Body of pancreas (tissue), 4 donors: ENCODE measurements at regions not wholly inside any gene's neighbourhood (a gene's known extent, or its start where the extent isn't known, plus 50 kb on each side); places are given as distances from the start of the nearest gene placed in this dataset.

Experiments
- ATAC-seq: fragments of 150-250 bp; one replicate; pipeline ENCODE4 v1.9.1; 2016
- DNase-seq, 4 donors: peaks; one replicate each; pipeline ENCODE4 v3.0.0-alpha.2; 2019
- H3K27ac ChIP-seq, 4 donors: fragments of 200-600 bp; sonication (generic); 1 replicate in 3 of 4; 2 replicates in 1 of 4; pipeline versions ENCODE4 v1.5.1 to v1.6.1; 2016 to 2019; ENCODE audit warnings: mild to moderate bottlenecking in 1 of 4, mixed read lengths in 1 of 4, moderate library complexity in 1 of 4
- H3K27me3 ChIP-seq, 2 donors: fragments of 200-600 bp; sonication (generic); one replicate each; pipeline ENCODE4 v1.6.0; 2016; ENCODE audit warnings: mild to moderate bottlenecking in 1 of 2
- H3K36me3 ChIP-seq, 2 donors: fragments of 200-600 bp; sonication (generic); replicated peaks in 1 of 2; 2 replicates each; pipeline ENCODE4 v1.5.1; 2016; ENCODE audit warnings: low read depth in 2 of 2; ENCODE audit not compliant: insufficient read depth in 1 of 2
- H3K4me1 ChIP-seq: fragments of 200-600 bp; sonication (generic); one replicate; pipeline ENCODE4 v1.6.0; 2016
- H3K4me3 ChIP-seq, 2 donors: fragments of 200-600 bp; sonication (generic); 1 replicate in 1 of 2; 2 replicates in 1 of 2; pipeline ENCODE4 v1.5.1; 2016 to 2019
- H3K9me3 ChIP-seq, 3 donors: fragments of 200-600 bp; sonication (generic); 1 replicate in 2 of 3; 2 replicates in 1 of 3; pipeline ENCODE4 v1.5.1; 2016
- CTCF ChIP-seq, 7 experiments: fragments of 450-650 bp in 4 of 7; fragments of 200-600 bp in 3 of 7; sonication (generic) in 3 of 7; IDR thresholded peaks; one replicate each; pipeline ENCODE4 v1.5.1; 2016 to 2019; ENCODE audit warnings: antibody characterized with exemption in 7 of 7
- POLR2A ChIP-seq, 3 donors: fragments of 450-650 bp; IDR thresholded peaks; one replicate each; pipeline ENCODE4 v1.6.1; 2016; ENCODE audit warnings: antibody characterized with exemption in 3 of 3, mild to moderate bottlenecking in 2 of 3
- WGBS, 2 donors: methylation state at CpG; one replicate each; pipeline ENCODE4 v1.1.5; 2017; 5-methylcytosine and 5-hydroxymethylcytosine counted together
- intact Hi-C: fragments of 100-400 bp; cut with DNase I; formaldehyde crosslinking; loops from one replicate; pipeline ENCODE4 v1.15.1; 2023

GRCh38 chr7:156174428-156174827, 362.2 kb upstream of the SHH start:
- intact Hi-C loops: no loop called here
- no peak for ATAC-seq
- DNase-seq: no peak
- TF ChIP-seq CTCF (IDR thresholded peaks at IDR 0.05) (no peak), POLR2A (IDR thresholded peaks at IDR 0.05) (no peak)
- H3K27me3 ChIP-seq: no peaks in the 10 kb centered on the region
- 83 to 88% methylated on average over 17 of the region's 17 CpGs for WGBS, 2 donors
- H3K4me1 ChIP-seq: no peaks in the 10 kb centered on the region
- no peak overlapping the region for H3K4me3 ChIP-seq
- no peaks in the 10 kb centered on the region for H3K9me3 ChIP-seq
- H3K27ac ChIP-seq: no peak overlapping the region
- no peaks in the 10 kb centered on the region for H3K36me3 ChIP-seq

GRCh38 chr7:156173748-156174353, 361.6 kb upstream of the SHH start:
- Histone ChIP-seq H3K9me3 (no peaks in the 10 kb centered on the region), H3K36me3 (no peaks in the 10 kb centered on the region), H3K27ac (peak overlapping the region in 1 of 4 donors; percentile 23), H3K27me3 (no peaks in the 10 kb centered on the region), H3K4me3 (no peak overlapping the region), H3K4me1 (no peaks in the 10 kb centered on the region)
- DNase-seq (no peak), ATAC-seq (no peak)
- TF ChIP-seq POLR2A (IDR thresholded peaks at IDR 0.05) (no peak), CTCF (IDR thresholded peaks at IDR 0.05) (no peak)
- intact Hi-C loops: no loop called here
- 73 to 74% methylated on average over 10 to 18 of the region's 18 CpGs for WGBS, 2 donors

- Histone ChIP-seq H3K4me3 (no peak overlapping the region), H3K36me3 (no peaks in the 10 kb centered on the region), H3K27me3 (no peaks in the 10 kb centered on the region), H3K27ac (peak overlapping the region in 1 of 4 donors; percentile 23), H3K4me1 (no peaks in the 10 kb centered on the region), H3K9me3 (no peaks in the 10 kb centered on the region)
- DNase-seq (no peak), ATAC-seq (no peak)
- no peak for TF ChIP-seq POLR2A (IDR thresholded peaks at IDR 0.05)
- no peak for TF ChIP-seq CTCF (IDR thresholded peaks at IDR 0.05)
- intact Hi-C loops: no loop called here
- WGBS, 2 donors: 63 to 66% methylated on average over 13 of the region's 13 CpGs
Observed at GRCh38 chr7:156173346-156173745, 361.1 kb upstream of the SHH start.

GRCh38 chr7:156172638-156173037, 360.4 kb upstream of the SHH start:
- H3K4me3 ChIP-seq: no peak overlapping the region

More at GRCh38 chr7:156172638-156173037, 360.4 kb upstream of the SHH start:
- TF ChIP-seq CTCF (IDR thresholded peaks at IDR 0.05): no peak
- TF ChIP-seq POLR2A (IDR thresholded peaks at IDR 0.05): no peak
- no peak for DNase-seq
- Histone ChIP-seq H3K36me3 (no peaks in the 10 kb centered on the region), H3K9me3 (no peaks in the 10 kb centered on the region), H3K4me1 (no peaks in the 10 kb centered on the region), H3K27ac (peak overlapping the region in 1 of 4 donors; percentile 23), H3K27me3 (no peaks in the 10 kb centered on the region)
- WGBS, 2 donors: 72 to 77% methylated on average over 6 of the region's 6 CpGs
- intact Hi-C loops: no loop called here
- ATAC-seq: no peak
